GM08714 (cell line): ENCODE measurements at regions not wholly inside any gene's neighbourhood (a gene's known extent, or its start where the extent isn't known, plus 50 kb on each side); places are given as distances from the start of the nearest gene placed in this dataset.

Experiments
- H3K4me3 ChIP-seq: fragments of 200-500 bp; sonication (Bioruptor generic); 2 replicates; pipeline ENCODE4 v1.5.1; 2014; ENCODE audit warnings: mild to moderate bottlenecking, low read length, inconsistent platforms
- ZNF274 ChIP-seq: IDR thresholded peaks from 2 replicates; pipeline ENCODE4 v1.6.1; 2012; ENCODE audit warnings: mild to moderate bottlenecking, low read depth, low read length

GRCh38 chr18:11249391-11249790 lies 100.0 kb upstream of the PIEZO2 start:
- TF ChIP-seq ZNF274: no peak
- H3K4me3 ChIP-seq: no peak overlapping the region

- no peak for TF ChIP-seq ZNF274
- H3K4me3 ChIP-seq: no peak overlapping the region
These were observed 98.1 kb upstream of the PIEZO2 start for GRCh38 chr18:11247381-11247970.

GRCh38 chr18:11246495-11247300 lies 97.3 kb upstream of the PIEZO2 start:
- no peak for TF ChIP-seq ZNF274
- no peak overlapping the region for H3K4me3 ChIP-seq

- no peak for TF ChIP-seq ZNF274
- H3K4me3 ChIP-seq: no peak overlapping the region
These were observed 96.5 kb upstream of the PIEZO2 start for GRCh38 chr18:11245879-11246278.

- no peak for TF ChIP-seq ZNF274
- H3K4me3 ChIP-seq: no peak overlapping the region
These were observed 88.1 kb upstream of the PIEZO2 start for GRCh38 chr18:11237484-11237883.

- no peak overlapping the region for H3K4me3 ChIP-seq
These were observed 87.7 kb upstream of the PIEZO2 start for GRCh38 chr18:11237066-11237465.

GRCh38 chr18:11224153-11224552 lies 74.8 kb upstream of the PIEZO2 start:
- H3K4me3 ChIP-seq: no peak overlapping the region
- TF ChIP-seq ZNF274: no peak

More at GRCh38 chr18:11237066-11237465, 87.7 kb upstream of the PIEZO2 start:
- TF ChIP-seq ZNF274: no peak

- no peak for TF ChIP-seq ZNF274
- H3K4me3 ChIP-seq: no peak overlapping the region
These were observed 70.2 kb upstream of the PIEZO2 start for GRCh38 chr18:11219571-11219970.

- TF ChIP-seq ZNF274: no peak
- H3K4me3 ChIP-seq: no peak overlapping the region
These were observed 65.8 kb upstream of the PIEZO2 start for GRCh38 chr18:11215216-11215615.

GRCh38 chr18:11204020-11204419 lies 54.7 kb upstream of the PIEZO2 start:
- TF ChIP-seq ZNF274: no peak

GRCh38 chr18:11199477-11199876 lies 50.1 kb upstream of the PIEZO2 start:
- TF ChIP-seq ZNF274: no peak

More at GRCh38 chr18:11204020-11204419, 54.7 kb upstream of the PIEZO2 start:
- H3K4me3 ChIP-seq: no peak overlapping the region

More at GRCh38 chr18:11199477-11199876, 50.1 kb upstream of the PIEZO2 start:
- H3K4me3 ChIP-seq: no peak overlapping the region
